ENCODE measurements at regions not wholly inside any gene's neighbourhood (a gene's known extent, or its start where the extent isn't known, plus 50 kb on each side); places are given as distances from the start of the nearest gene placed in this dataset.
A peak's percentile ranks its signal among the peaks of the same experiment; 100 is the strongest.

GRCh38 chrX:22666441-22666840 is 333.3 kb upstream of the DDX53 start:
- no peak for DNase-seq

DNA sequence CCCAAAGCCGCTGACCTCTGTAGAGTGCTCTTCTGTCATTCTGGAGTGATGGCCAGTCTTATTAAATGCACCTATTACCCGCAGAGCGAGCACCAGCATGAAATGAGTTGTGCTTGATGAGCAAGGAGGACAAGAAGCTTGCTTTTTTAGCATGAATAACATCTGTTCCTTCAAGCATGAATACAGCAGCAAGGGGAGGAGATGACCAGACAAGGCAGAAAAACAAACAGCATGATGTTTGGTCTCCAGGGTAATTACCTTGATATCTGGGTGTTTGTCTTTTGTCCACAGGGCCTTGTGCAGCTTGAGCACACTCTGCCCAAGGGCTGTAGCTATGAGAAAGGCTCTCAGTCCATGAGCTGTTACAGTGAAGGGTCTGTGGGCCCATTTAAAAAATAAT is 324.8 kb upstream of the DDX53 start:
- DNase-seq: no peak

DNA sequence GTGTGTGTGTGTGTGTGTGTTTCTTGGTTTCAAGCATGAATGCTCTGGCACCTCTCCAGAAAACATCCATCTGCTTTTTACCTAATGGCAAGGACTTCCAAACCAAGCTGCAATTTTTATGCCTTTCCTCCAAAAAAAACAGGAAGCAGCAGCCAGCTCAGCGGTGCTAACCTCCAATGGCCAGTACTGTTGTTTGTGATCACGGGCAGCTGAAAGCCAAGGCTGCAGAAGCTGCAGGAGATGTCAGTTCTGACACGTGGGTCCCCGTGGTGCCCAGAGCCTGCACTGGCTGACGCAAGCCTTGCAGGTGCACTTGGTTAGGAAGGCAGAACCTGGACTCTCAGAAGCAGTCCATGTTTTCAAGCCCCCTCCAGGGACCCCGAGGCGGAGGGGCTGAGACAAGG is 313.6 kb upstream of the DDX53 start:
- DNase-seq: no peak

DNA sequence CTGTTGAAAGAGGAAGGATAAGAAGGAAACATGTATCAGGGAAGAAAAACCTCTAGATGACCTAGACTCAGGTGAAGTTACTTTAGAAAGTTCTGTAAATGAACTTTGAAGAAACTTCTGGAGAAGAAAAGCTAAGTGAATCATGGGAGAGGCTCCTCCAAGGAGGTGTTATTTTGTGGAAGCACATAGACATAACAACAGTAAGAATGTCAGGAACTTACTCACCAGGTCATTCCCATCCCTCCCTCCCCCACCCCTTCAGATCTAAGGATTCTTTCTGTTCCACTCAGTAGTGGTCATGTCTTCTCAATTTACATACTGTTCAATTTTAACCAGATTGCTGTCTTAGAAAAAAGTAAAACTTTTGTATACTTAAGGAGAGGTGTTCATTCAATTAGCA is 310.5 kb upstream of the DDX53 start:
- DNase-seq: no peak

DNA sequence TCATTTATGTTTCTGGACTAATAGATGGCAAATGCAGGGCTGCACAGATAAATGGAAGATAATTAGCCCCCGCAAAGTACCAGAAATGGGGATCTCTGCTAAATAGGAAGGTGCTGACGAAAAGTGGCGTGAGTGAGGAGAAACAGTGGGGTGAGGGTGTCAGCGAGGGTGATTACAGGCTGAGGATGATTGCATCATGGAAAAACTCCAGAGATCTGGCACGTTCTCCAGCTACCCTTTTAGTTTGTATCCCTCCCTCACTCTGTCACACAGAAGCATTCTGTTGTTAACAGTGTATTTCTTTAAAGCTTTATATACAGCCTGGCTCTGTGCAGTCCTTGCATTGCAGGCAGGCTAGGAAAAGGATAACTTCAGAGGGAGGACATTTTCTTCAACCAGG is 309.6 kb upstream of the DDX53 start:
- DNase-seq: no peak

- DNase-seq: no peak
Measured at GRCh38 chrX:22691966-22692565, 307.7 kb upstream of the DDX53 start.

DNA sequence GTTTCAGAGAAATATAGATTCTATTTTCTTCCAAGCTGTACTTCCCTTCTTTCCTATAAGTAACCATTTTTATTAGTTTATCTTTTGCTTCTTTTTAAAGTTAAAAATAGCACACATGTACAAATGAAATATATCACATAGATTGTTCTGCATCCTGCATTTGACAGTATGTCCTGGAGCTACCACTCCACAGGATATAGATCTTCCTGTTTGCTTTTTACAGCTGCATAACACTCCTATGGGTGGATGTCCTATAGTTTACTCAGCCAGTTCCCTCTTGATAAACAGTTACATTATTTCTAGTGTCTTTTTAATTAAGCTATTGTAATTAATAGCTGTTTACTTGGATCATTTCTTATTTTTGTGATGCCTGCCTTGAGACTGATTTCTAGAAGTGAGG is 301.6 kb upstream of the DDX53 start:
- no peak for DNase-seq

GRCh38 chrX:22699581-22700091 is 300.1 kb upstream of the DDX53 start:
- peak; percentile 0 for DNase-seq

GRCh38 chrX:22712942-22713341 is 286.8 kb upstream of the DDX53 start:
- no peak for DNase-seq

DNA sequence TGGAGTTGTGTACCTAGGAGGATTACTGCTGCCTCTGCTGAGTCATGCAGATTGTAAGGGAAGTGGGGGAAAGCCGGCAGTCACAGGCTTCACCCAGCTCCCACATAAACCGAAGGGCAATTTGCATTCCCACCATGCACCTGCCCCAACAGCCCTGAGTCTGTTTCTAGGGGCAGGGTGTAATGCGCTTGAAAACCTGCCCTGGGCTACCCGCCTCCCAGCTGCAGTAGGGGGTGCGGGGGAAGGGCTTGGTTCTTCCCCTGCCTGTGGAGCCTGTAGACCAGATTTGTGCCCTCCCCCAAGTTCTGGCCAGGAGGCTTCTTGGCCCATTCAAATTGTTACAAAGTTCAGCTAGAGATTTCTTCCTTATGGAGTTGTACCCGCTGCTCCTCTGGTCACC is 269.2 kb upstream of the DDX53 start:
- no peak for DNase-seq

GRCh38 chrX:22737541-22737940 is 262.2 kb upstream of the DDX53 start:
- no peak for DNase-seq

- no peak for DNase-seq
Measured at GRCh38 chrX:22739276-22739675, 260.5 kb upstream of the DDX53 start.

DNA sequence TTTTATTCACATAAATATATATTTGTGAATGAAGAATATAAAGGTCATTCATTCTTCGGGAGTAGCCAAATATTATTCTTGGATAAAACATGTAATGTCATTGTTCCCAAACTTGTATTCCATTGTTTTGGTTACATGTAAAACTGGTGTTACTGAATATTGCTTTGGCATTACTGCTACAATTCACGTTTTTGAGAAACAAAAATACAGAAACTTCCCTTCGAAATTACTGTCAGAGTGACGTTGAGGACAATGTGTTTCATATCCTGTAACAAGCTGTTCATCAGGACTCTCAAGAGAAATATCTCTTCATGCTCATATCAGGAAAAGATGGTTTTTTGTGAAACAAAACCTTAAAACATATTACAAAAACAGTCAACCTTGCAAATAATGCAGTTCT is 258.9 kb upstream of the DDX53 start:
- DNase-seq: no peak

DNA sequence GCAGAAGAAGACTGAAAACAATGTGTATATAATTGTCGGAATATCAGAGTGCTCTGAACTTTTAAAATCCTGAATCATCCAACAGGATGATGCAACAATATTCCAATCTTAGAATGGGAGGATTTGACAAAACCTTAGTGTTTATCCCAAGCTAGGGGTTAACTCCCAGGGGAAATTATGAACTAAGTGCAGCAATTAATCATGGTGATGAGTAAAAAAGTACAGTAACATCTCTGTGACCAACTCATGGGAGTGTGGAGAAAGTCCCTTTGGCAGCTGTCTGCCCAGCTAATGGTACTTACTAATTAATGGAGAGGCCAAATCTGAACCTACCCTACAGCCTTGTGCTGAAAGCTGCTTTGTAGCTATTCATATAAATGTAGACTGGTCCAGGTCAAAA is 257.6 kb upstream of the DDX53 start:
- DNase-seq: peak; percentile 1

GRCh38 chrX:22746081-22746480 is 253.7 kb upstream of the DDX53 start:
- no peak for DNase-seq

- DNase-seq: peak; percentile 0
Measured at GRCh38 chrX:22748093-22748999, 251.4 kb upstream of the DDX53 start.

DNA sequence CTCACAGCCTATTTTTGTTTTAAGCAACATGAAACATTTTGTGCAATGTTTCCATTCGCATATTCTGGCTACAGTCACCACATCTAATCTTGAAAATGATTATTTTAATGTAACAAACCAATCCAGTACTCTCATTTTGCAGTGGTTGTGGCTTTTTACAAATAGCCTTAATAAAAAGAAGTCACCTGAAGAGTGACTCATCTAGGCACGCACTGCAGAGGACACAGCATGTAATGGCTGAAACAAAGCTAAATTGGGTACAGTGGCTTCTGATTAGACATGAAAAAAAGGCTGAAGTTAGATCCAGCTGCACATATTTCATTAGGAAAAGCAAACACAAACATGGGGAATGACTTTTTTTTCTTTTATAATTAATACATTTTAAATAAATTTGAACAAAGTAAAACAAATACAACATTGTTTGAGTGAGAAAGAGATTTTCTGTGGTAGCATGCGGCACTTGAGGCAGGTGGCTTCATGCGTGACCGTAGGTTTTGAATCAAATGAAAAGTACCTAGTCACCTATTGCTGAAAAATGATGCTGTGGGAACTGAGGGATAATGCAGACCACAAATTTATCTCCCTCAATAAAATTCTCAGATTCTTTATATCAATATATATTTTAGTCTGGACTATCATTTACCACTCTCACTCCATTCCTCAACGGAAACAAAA is 240.8 kb upstream of the DDX53 start:
- no peak for DNase-seq

DNA sequence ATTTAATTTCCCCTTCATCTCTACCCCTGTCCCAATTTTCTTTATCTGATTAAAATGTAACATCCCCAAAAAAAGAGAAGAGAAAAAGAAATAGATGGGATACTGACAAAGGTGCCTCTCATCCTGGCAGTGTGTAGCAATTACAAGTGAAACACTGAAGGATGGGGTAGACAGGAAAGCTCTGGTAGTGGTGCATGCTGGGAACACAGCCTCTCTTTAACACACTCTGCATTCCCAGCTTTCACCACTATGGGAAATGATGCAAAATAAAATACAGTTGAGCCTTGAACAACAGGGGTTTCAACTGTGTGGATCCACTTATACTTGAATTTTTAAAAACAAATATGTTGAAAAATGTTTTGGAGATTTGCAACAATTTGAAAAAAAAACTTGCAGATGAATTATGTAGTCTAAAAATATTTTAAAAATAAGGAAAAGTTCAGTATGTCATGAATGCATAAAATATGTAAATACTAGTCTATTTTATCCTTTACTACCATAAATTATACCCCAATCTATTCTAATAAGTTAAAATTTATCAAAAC is 239.2 kb upstream of the DDX53 start:
- DNase-seq: no peak

GRCh38 chrX:22788221-22788620 is 211.5 kb upstream of the DDX53 start:
- no peak for DNase-seq

DNA sequence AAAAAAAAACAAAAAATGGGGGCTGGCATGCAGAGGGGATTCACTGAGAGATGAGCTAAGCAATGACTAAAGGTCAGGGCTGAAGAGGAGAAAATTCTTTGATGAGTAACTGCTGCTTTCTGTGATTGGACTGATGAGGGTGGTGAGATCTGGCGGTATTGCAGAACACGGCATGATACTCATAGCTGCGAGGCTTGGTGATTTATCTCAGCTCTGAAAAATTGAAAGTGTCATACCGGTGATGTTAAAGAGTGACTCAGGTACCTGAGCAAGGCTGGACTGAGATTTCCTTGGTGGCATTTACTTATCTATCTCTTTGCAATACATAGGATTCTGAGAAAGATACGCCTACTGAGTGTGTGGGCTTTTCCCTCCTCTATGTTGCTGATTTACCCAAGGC is 204.1 kb upstream of the DDX53 start:
- DNase-seq: no peak

DNA sequence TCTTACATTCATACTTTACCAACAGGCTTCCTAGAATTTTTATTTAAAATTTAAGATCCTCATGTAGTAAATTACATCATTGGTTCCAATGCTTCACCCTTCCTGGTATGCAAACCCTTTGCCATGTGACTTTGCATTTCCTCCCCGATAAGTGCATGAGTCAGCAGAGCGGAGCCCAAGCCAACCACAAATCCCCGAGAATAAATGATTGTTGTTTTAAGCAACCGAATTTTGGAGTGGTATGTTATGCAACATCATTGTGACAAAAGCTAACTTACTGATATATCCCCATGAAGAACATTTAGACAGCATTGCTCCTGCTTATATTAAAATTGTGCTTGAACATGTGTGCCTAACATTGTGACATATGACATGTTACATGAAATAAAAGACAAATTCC is 199.4 kb upstream of the DDX53 start:
- DNase-seq: peak; percentile 8

DNA sequence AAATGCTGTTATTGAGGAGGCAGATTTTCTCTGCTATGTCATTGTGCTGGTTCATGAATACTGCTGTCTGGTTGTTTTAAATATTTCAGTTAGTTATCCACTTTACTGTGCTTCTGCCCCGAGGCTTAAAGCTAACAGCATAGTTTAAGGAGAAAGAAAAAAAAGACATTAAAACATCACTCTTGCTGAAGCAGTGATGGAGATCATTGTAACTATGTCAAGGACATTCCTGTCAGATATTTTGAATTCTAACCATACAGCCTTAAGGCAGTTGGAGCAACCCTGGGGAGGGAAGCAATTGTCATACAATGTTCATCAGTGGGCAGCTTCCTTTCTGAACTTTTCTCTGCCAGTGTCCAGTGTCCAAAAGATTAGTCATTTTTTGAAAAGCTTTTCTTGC is 199.0 kb upstream of the DDX53 start:
- DNase-seq: peak; percentile 0

GRCh38 chrX:22803353-22803752 is 196.4 kb upstream of the DDX53 start:
- DNase-seq: no peak

DNA sequence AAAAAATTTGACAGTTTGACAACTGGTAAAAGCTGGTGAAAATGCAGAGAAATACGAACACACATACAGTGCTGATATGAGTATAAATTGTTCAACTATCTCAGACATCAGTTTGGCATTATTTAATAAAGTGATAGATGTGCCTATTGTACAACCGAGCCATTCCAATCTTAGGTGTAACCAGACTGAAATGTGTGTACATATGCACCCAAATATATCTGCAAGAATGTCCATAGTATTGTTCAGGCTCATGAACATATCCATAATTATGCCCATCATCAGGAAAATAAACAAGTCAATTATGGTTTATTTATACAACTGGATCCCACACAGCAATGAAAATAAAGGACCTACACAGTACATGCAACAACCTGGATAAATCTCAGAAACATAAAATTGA is 188.9 kb upstream of the DDX53 start:
- DNase-seq: no peak

Data from T1000 (cell line).